WERI-Rb-1 (cell line): ENCODE measurements at regions not wholly inside any gene's neighbourhood (a gene's known extent, or its start where the extent isn't known, plus 50 kb on each side); places are given as distances from the start of the nearest gene placed in this dataset.
"Not testable (repeated sequence)": the region's sequence is repeated elsewhere in the genome, so short reads cannot be mapped to it uniquely, and the experiment has no call there.

Experiments used
- DNase-seq: peaks from one replicate; pipeline ENCODE4 v3.0.0-alpha.2; 2020
- H3K27ac ChIP-seq: fragments of 250-450 bp; sonication (Bioruptor Pico); 2 replicates; pipeline ENCODE4 v1.5.1; 2020; ENCODE audit warnings: mild to moderate bottlenecking, moderate library complexity
- H3K27me3 ChIP-seq: fragments of 250-450 bp; sonication (Bioruptor Pico); 2 replicates; pipeline ENCODE4 v1.5.1; 2021; ENCODE audit warnings: mild to moderate bottlenecking, low read depth, moderate library complexity; ENCODE audit not compliant: insufficient read depth, severe bottlenecking
- H3K36me3 ChIP-seq: fragments of 250-450 bp; sonication (Bioruptor Pico); 2 replicates; pipeline ENCODE4 v1.5.1; 2020; ENCODE audit warnings: mild to moderate bottlenecking, moderate library complexity
- H3K4me3 ChIP-seq: 2 replicates; pipeline ENCODE4 v1.5.1; 2011; ENCODE audit warnings: low read depth, mild to moderate bottlenecking, control low read depth, low read length
- H3K9me3 ChIP-seq: fragments of 250-450 bp; sonication (Bioruptor Pico); 2 replicates; pipeline ENCODE4 v1.5.1; 2021; ENCODE audit warnings: mild to moderate bottlenecking, moderate library complexity; ENCODE audit not compliant: severe bottlenecking
- CTCF ChIP-seq: IDR thresholded peaks from 2 replicates; pipeline ENCODE4 v1.5.1; 2011; ENCODE audit warnings: low read depth, mild to moderate bottlenecking, control low read depth, inconsistent platforms, low read length

DNA sequence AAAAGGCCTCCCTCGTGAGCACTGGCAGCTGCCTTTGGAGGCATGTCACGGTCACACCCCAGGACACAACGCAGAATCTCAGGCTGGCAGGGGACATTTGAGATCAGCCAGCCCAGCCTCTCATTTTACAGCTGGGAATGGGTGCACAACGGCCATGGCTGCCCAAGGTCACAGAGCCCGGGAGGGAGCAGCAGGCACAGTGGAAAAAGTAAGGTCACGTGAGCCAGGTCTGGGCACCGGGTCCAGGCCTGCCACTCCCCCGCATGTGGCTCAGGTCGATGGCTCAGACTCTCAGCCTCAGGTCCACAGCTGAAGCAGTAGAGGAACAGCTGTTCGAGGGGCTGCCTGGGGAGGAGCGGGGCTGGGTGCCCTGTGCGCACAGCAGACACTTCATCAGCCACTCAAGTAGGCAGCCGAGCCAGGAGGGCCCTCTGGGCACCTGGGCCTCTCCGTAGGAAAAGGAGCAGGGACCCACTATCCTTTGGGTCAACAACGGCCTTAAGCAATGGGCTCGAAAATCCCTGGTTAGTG, 260.6 kb downstream of the GOLGA6L6 start:
- Histone ChIP-seq H3K36me3 (no peaks in the 10 kb centered on the region), H3K27me3 (peaks cover 49% of the 10 kb centered on the region), H3K9me3 (peaks cover 9% of the 10 kb centered on the region), H3K4me3 (no peak overlapping the region), H3K27ac (no peak overlapping the region)
- no peak for TF ChIP-seq CTCF
- no peak for DNase-seq

DNA sequence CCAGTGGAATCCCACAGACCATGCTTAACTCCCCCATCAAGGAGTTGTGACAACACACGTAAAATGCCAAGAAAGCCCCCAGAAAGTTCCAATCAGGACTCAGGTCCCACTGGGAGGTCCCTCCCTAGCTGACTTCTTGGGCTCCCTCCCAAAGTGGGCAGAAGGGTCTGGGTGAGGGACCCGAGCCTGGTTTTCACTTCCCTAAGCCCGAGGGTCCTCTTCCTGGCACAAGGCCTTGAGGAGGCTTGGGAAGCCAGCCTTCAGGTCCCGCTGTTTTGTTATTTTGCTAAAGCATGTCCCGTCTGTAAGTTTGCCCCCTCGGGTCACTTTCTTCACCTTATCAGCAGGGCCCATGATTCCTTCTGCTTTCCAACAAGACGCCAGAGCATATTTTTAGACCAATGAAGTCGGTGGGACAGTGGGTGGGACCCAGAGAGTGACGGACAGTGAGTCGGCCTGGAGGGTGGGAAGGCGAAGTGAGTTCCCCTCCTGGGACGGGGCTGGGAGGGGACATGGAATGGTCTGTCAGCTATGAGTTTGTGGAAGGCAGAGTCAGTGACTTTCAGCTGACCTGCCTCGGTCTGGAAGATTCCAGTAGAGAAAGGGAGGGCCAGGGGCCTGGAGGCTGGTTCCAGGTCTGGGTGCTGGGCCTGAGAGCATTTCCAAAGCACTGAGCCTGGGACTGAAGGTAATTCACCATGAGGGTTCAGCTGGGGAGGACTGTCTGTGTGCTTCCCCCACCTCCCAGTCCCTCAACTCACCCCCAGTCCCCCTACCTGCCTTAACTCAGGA, 261.3 kb downstream of the GOLGA6L6 start:
- H3K4me3 ChIP-seq, H3K36me3 ChIP-seq, H3K27ac ChIP-seq, DNase-seq, H3K9me3 ChIP-seq: not testable (repeated sequence)
- H3K27me3 ChIP-seq, result peaks cover 46% of the 10 kb centered on the region

- not testable (repeated sequence) for H3K9me3 ChIP-seq, DNase-seq, H3K27ac ChIP-seq, H3K4me3 ChIP-seq, H3K36me3 ChIP-seq
- peaks cover 50% of the 10 kb centered on the region for H3K27me3 ChIP-seq
These were observed 262.5 kb downstream of the GOLGA6L6 start for GRCh38 chr15:20279056-20279455.

GRCh38 chr15:20278376-20278775, 263.2 kb downstream of the GOLGA6L6 start:
- H3K27me3 ChIP-seq, result peaks cover 49% of the 10 kb centered on the region
- not testable (repeated sequence) for DNase-seq, H3K4me3 ChIP-seq, H3K9me3 ChIP-seq, H3K36me3 ChIP-seq, H3K27ac ChIP-seq

DNA sequence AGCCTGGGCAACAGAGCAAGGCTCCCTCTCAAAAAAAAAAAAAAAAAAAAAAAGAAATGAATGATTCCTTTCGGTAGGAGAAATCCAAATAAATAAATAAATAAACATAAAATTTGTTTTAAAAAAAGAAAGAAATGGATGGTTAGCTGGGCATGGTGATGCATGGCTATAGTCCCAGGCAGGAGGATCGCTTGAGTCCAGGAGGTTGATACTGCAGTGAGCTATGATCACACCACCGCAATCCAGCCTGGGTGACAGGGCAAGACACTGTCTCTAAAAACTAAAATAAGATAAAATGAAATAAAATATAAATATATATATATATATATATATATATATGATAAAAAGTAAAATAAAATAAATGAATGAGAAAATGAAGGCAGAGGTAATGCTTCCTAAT, 264.1 kb downstream of the GOLGA6L6 start:
- peaks cover 50% of the 10 kb centered on the region for H3K27me3 ChIP-seq
- DNase-seq, H3K4me3 ChIP-seq, H3K9me3 ChIP-seq, H3K36me3 ChIP-seq, H3K27ac ChIP-seq: not testable (repeated sequence)

GRCh38 chr15:20276312-20277114, 265.1 kb downstream of the GOLGA6L6 start:
- not testable (repeated sequence) for H3K4me3 ChIP-seq, DNase-seq, H3K9me3 ChIP-seq, H3K36me3 ChIP-seq, H3K27ac ChIP-seq
- peaks cover 54% of the 10 kb centered on the region for H3K27me3 ChIP-seq

DNA sequence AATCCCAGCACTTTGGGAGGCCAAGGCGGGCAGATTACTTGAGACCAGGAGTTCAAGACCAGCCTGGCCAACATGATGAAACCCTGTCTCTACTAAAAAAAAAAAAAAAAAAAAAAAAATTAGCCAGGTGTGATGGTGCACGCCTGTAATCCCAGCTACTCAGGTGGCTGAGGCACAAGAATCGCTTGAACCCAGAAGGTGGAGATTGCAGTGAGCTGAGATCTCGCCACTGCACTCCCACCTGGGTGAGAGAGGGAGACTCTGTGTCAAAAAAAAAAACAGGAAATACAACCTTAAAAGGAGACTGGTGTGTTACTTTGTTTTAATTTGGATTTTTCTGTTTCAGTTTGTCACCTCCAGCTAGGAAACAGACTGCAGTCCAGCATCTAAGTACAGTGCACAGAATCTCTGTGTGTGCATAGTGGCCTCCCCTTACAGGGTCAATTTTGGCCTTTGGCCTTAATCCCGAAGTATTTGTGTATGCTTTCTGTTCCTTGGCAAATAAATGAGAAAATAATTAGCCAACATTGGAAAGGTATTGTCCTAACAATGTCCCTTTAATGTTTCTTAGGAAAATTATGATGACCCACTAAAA, 266.1 kb downstream of the GOLGA6L6 start:
- H3K36me3 ChIP-seq, DNase-seq, H3K9me3 ChIP-seq, H3K27ac ChIP-seq, H3K4me3 ChIP-seq: not testable (repeated sequence)
- peaks cover 47% of the 10 kb centered on the region for H3K27me3 ChIP-seq

- Histone ChIP-seq H3K4me3 (no peak overlapping the region), H3K27ac (no peak overlapping the region), H3K9me3 (peaks cover 8% of the 10 kb centered on the region), H3K27me3 (peaks cover 42% of the 10 kb centered on the region), H3K36me3 (no peaks in the 10 kb centered on the region)
- TF ChIP-seq CTCF, result no peak
- DNase-seq, result no peak
These were observed 269.0 kb downstream of the GOLGA6L6 start for GRCh38 chr15:20272422-20273184.
